Body of pancreas (tissue), 4 donors: ENCODE measurements at regions not wholly inside any gene's neighbourhood (a gene's known extent, or its start where the extent isn't known, plus 50 kb on each side); places are given as distances from the start of the nearest gene placed in this dataset.
A peak's percentile ranks its signal among the peaks of the same experiment; 100 is the strongest.
"Not testable (repeated sequence)": the region's sequence is repeated elsewhere in the genome, so short reads cannot be mapped to it uniquely, and the experiment has no call there.

ENCODE experiments used
- ATAC-seq: fragments of 150-250 bp; one replicate; pipeline ENCODE4 v1.9.1; 2016
- DNase-seq, 4 donors: peaks; one replicate each; pipeline ENCODE4 v3.0.0-alpha.2; 2019
- H3K27ac ChIP-seq, 4 donors: fragments of 200-600 bp; sonication (generic); 1 replicate in 3 of 4; 2 replicates in 1 of 4; pipeline versions ENCODE4 v1.5.1 to v1.6.1; 2016 to 2019; ENCODE audit warnings: mild to moderate bottlenecking in 1 of 4, mixed read lengths in 1 of 4, moderate library complexity in 1 of 4
- H3K27me3 ChIP-seq, 2 donors: fragments of 200-600 bp; sonication (generic); one replicate each; pipeline ENCODE4 v1.6.0; 2016; ENCODE audit warnings: mild to moderate bottlenecking in 1 of 2
- H3K36me3 ChIP-seq, 2 donors: fragments of 200-600 bp; sonication (generic); replicated peaks in 1 of 2; 2 replicates each; pipeline ENCODE4 v1.5.1; 2016; ENCODE audit warnings: low read depth in 2 of 2; ENCODE audit not compliant: insufficient read depth in 1 of 2
- H3K4me1 ChIP-seq: fragments of 200-600 bp; sonication (generic); one replicate; pipeline ENCODE4 v1.6.0; 2016
- H3K4me3 ChIP-seq, 2 donors: fragments of 200-600 bp; sonication (generic); 1 replicate in 1 of 2; 2 replicates in 1 of 2; pipeline ENCODE4 v1.5.1; 2016 to 2019
- H3K9me3 ChIP-seq, 3 donors: fragments of 200-600 bp; sonication (generic); 1 replicate in 2 of 3; 2 replicates in 1 of 3; pipeline ENCODE4 v1.5.1; 2016
- POLR2A ChIP-seq, 3 donors: fragments of 450-650 bp; IDR thresholded peaks; one replicate each; pipeline ENCODE4 v1.6.1; 2016; ENCODE audit warnings: antibody characterized with exemption in 3 of 3, mild to moderate bottlenecking in 2 of 3
- WGBS, 2 donors: methylation state at CpG; one replicate each; pipeline ENCODE4 v1.1.5; 2017; 5-methylcytosine and 5-hydroxymethylcytosine counted together
- intact Hi-C: fragments of 100-400 bp; cut with DNase I; formaldehyde crosslinking; loops from one replicate; pipeline ENCODE4 v1.15.1; 2023
- TF ChIP-seq, protein P1 (sequence below), 7 experiments: fragments of 450-650 bp in 4 of 7; fragments of 200-600 bp in 3 of 7; sonication (generic) in 3 of 7; IDR thresholded peaks; one replicate each; pipeline ENCODE4 v1.5.1; 2016 to 2019; ENCODE audit warnings: antibody characterized with exemption in 7 of 7

GRCh38 chr15:31609258-31609681 lies 282.6 kb downstream of the KLF13 start:
- no peak overlapping the region for H3K27ac ChIP-seq
- H3K9me3 ChIP-seq, result no peaks in the 10 kb centered on the region
- no peaks in the 10 kb centered on the region for H3K36me3 ChIP-seq
- H3K4me3 ChIP-seq, result no peak overlapping the region
- intact Hi-C loops, result no loop called here
- ATAC-seq, result no peak
- WGBS, 2 donors, result 76 to 87% methylated on average over 5 to 6 of the region's 6 CpGs
- no peak for DNase-seq
- TF ChIP-seq, protein P1, sequence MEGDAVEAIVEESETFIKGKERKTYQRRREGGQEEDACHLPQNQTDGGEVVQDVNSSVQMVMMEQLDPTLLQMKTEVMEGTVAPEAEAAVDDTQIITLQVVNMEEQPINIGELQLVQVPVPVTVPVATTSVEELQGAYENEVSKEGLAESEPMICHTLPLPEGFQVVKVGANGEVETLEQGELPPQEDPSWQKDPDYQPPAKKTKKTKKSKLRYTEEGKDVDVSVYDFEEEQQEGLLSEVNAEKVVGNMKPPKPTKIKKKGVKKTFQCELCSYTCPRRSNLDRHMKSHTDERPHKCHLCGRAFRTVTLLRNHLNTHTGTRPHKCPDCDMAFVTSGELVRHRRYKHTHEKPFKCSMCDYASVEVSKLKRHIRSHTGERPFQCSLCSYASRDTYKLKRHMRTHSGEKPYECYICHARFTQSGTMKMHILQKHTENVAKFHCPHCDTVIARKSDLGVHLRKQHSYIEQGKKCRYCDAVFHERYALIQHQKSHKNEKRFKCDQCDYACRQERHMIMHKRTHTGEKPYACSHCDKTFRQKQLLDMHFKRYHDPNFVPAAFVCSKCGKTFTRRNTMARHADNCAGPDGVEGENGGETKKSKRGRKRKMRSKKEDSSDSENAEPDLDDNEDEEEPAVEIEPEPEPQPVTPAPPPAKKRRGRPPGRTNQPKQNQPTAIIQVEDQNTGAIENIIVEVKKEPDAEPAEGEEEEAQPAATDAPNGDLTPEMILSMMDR (IDR thresholded peaks at IDR 0.05), result no peak
- no peak for TF ChIP-seq POLR2A (IDR thresholded peaks at IDR 0.05)
- H3K27me3 ChIP-seq, result no peaks in the 10 kb centered on the region
- H3K4me1 ChIP-seq, result no peaks in the 10 kb centered on the region

GRCh38 chr15:31609906-31610305 lies 283.3 kb downstream of the KLF13 start:
- Histone ChIP-seq H3K27ac (no peak overlapping the region), H3K4me3 (no peak overlapping the region), H3K36me3 (no peaks in the 10 kb centered on the region), H3K27me3 (no peaks in the 10 kb centered on the region), H3K9me3 (no peaks in the 10 kb centered on the region), H3K4me1 (no peaks in the 10 kb centered on the region)
- intact Hi-C loops, result no loop called here
- TF ChIP-seq, protein P1 (IDR thresholded peaks at IDR 0.05), result no peak
- ATAC-seq, result no peak
- no peak for DNase-seq
- WGBS, 2 donors, result 80 to 91% methylated on average over 2 of the region's 2 CpGs

GRCh38 chr15:31615643-31616415 lies 289.2 kb downstream of the KLF13 start:
- H3K36me3 ChIP-seq, result no peaks in the 10 kb centered on the region
- no peaks in the 10 kb centered on the region for H3K27me3 ChIP-seq
- H3K9me3 ChIP-seq, result no peaks in the 10 kb centered on the region
- no peak for DNase-seq
- H3K4me3 ChIP-seq, result no peak overlapping the region
- TF ChIP-seq, protein P1 (IDR thresholded peaks at IDR 0.05), result no peak
- WGBS, 2 donors, result 75 to 90% methylated on average over 6 to 9 of the region's 9 CpGs
- no peak for ATAC-seq
- intact Hi-C loops, result no loop called here
- no peaks in the 10 kb centered on the region for H3K4me1 ChIP-seq
- H3K27ac ChIP-seq, result no peak overlapping the region

DNA sequence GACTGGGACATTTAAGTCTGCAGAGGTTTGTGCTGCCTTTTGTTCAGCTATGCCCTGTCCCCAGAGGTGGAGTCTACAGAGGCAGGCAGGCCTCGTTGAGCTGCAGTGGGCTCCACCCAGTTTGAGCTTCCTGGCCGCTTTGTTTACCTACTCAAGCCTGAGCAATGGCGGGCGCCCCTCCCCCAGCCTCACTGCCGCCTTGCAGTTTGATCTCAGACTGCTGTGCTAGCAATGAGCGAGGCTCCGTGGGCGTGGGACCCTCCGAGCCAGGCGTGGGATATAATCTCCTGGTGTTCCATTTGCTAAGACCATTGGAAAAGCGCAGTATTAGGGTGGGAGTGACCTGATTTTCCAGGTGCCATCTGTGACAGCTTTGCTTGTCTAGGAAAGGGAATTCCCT lies 296.7 kb downstream of the KLF13 start:
- H3K4me3 ChIP-seq, H3K4me1 ChIP-seq, H3K9me3 ChIP-seq, DNase-seq, H3K27ac ChIP-seq, ATAC-seq, H3K27me3 ChIP-seq, intact Hi-C loops, H3K36me3 ChIP-seq: not testable (repeated sequence)
- WGBS, 2 donors, result 91 to 100% methylated on average over 6 to 11 of the region's 11 CpGs

GRCh38 chr15:31624115-31624514 lies 297.5 kb downstream of the KLF13 start:
- H3K36me3 ChIP-seq, H3K9me3 ChIP-seq, H3K27me3 ChIP-seq, ATAC-seq, DNase-seq, intact Hi-C loops, H3K27ac ChIP-seq, H3K4me3 ChIP-seq, H3K4me1 ChIP-seq: not testable (repeated sequence)
- 62 to 73% methylated on average over 1 of the region's 1 CpG for WGBS, 2 donors

DNA sequence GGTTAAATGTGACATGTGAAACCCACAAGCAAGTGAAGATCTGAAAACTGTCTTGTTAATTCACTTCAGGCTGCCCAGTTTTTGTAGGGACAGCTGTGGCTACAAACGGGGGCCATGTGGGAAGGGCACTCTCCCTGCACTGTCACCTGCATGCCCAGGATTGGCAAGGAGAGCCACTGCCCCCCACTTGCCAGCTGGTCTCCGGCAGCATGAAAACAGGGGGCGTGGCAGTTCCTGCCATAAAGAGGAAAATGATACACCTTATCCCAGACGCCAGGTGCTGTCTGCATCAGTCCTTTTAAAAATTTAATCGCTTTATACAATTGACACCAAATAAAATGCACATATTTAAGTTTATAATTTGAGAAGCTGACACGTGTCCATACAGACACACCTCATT lies 309.1 kb downstream of the KLF13 start:
- H3K27me3 ChIP-seq, H3K4me1 ChIP-seq, H3K9me3 ChIP-seq, DNase-seq, H3K4me3 ChIP-seq, H3K27ac ChIP-seq, ATAC-seq, H3K36me3 ChIP-seq, intact Hi-C loops: not testable (repeated sequence)
- 79% methylated on average over 6 of the region's 6 CpGs for WGBS, 2 donors

DNA sequence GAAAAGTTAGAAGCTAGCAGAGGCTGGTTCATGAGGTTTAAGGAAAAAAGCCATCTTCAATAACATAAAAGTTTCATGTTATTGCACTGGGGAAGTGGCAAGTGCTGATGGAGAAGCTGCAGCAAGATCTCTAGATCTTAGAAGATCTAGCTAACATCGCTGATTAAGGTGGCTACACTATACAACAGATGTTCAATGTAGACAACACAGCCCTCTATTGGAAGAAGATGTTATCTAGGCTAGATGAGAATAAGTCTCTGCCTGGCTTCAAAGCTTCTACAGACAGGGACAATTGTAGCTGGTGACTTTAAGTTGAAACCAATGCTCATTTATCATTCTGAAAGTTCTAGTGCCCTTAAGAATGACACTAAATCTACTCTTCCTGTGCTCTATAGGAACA lies 310.3 kb downstream of the KLF13 start:
- ATAC-seq, DNase-seq, intact Hi-C loops: not testable (repeated sequence)

DNA sequence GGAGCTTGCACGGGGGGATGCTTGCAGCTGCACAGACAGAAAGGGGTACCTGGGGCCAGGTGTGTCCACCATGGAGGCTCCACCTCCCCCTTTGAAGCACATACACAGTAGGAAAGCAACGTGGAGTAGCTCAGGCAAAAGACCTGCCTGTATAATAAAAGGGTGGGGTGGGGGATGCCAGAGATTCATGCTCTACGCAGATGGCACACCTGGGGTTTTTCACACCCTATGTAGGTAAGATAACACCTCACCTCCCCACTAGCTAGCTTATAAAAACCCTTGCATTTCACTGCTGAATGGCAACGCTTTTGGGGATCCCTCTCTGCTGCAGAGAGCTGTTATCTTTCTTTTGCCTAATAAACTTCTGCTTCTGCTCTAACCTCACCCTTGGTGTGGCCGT lies 317.3 kb downstream of the KLF13 start:
- peak; percentile 62 for ATAC-seq
- intact Hi-C loops, H3K27ac ChIP-seq, H3K4me3 ChIP-seq, DNase-seq, H3K27me3 ChIP-seq, H3K36me3 ChIP-seq, H3K9me3 ChIP-seq: not testable (repeated sequence)
- WGBS, 2 donors, result 28 to 34% methylated on average over 4 to 5 of the region's 5 CpGs
- peaks cover 11% of the 10 kb centered on the region for H3K4me1 ChIP-seq

More for the DNA sequence above, 310.3 kb downstream of the KLF13 start:
- WGBS, 2 donors, result 77% methylated on average over 1 of the region's 1 CpG
- H3K4me1 ChIP-seq, H3K27ac ChIP-seq, H3K27me3 ChIP-seq, H3K4me3 ChIP-seq, H3K9me3 ChIP-seq, H3K36me3 ChIP-seq: not testable (repeated sequence)

DNA sequence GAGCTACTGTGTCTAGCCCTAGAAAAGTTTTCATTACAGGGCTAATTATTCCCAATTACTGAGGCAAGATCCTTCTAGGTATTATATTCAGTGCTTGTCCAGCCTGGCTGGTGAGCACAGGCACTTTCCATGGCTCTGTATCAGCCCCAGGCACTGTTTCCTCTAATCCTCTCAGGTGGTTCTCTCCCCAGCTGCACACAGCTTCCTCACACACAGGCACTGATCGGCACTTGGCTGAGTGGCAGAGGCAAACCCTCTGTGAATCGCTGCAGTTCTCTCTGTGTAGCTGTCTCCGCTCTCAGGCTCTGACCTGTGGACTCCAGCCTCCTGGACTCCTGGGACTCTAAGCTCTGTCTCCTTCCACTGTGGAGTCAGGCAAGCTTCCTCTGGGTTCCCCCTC lies 318.1 kb downstream of the KLF13 start:
- H3K4me3 ChIP-seq, intact Hi-C loops, H3K36me3 ChIP-seq, H3K27ac ChIP-seq, H3K9me3 ChIP-seq, H3K27me3 ChIP-seq: not testable (repeated sequence)
- peak; percentile 42 for ATAC-seq
- DNase-seq, result peak in 1 of 4 donors; percentile 27
- H3K4me1 ChIP-seq, result peaks cover 11% of the 10 kb centered on the region
- WGBS, 2 donors, result 40 to 45% methylated on average over 3 of the region's 3 CpGs
